B cell (primary cell): ENCODE measurements at regions not wholly inside any gene's neighbourhood (a gene's known extent, or its start where the extent isn't known, plus 50 kb on each side); places are given as distances from the start of the nearest gene placed in this dataset.

Source experiments
- ATAC-seq: fragments of 200-7000 bp; cut with Tn5 transposase; one replicate; pipeline ENCODE4 v1.10.0; 2021; ENCODE audit warnings: low read depth, mild to moderate bottlenecking, moderate number of reproducible peaks, moderate library complexity
- CTCF ChIA-PET: fragments of 350-600 bp; sonication (Branson Sonifier 250); formaldehyde crosslinking; loops from one replicate; lab custom pipeline; 2021; ENCODE audit warnings: antibody characterized with exemption, inconsistent platforms; lab: Charles Lee
- POLR2A ChIA-PET: fragments of 350-600 bp; sonication (Branson Sonifier 250); formaldehyde crosslinking; loops from one replicate; lab custom pipeline; 2021; ENCODE audit warnings: antibody characterized with exemption; lab: Charles Lee
- DNase-seq: peaks from one replicate; pipeline ENCODE4 v3.0.0; 2013
- H2AFZ ChIP-seq: 2 replicates; pipeline ENCODE4 v1.6.1; 2012; ENCODE audit warnings: mild to moderate bottlenecking, low read depth, low read length; ENCODE audit not compliant: insufficient read depth, poor library complexity, severe bottlenecking
- H3K27ac ChIP-seq, 2 donors: 1 replicate in 1 of 2; 2 replicates in 1 of 2; pipeline ENCODE4 v1.5.1; 2012 to 2013; ENCODE audit warnings: low read length in 2 of 2, mild to moderate bottlenecking in 2 of 2, moderate library complexity in 1 of 2
- H3K27me3 ChIP-seq, 4 experiments: fragments of 200-600 bp in 1 of 4; sonication (generic) in 1 of 4; replicated peaks in 1 of 4; 1 replicate in 2 of 4; 2 replicates in 2 of 4; pipeline versions ENCODE4 v1.6.1 to v1.7.0; 2013 to 2016; ENCODE audit warnings: low read length in 3 of 4, mild to moderate bottlenecking in 2 of 4, mixed read lengths in 1 of 4, moderate library complexity in 1 of 4; ENCODE audit not compliant: insufficient read depth in 4 of 4, control insufficient read depth in 3 of 4; ENCODE audit errors: control extremely low read depth in 1 of 4
- H3K36me3 ChIP-seq, 2 experiments: replicated peaks in 1 of 2; 1 replicate in 1 of 2; 2 replicates in 1 of 2; pipeline versions ENCODE4 v1.6.1 to v1.7.1; 2013; ENCODE audit warnings: low read length in 1 of 2; ENCODE audit not compliant: insufficient read depth in 2 of 2, control insufficient read depth in 1 of 2; ENCODE audit errors: control extremely low read depth in 1 of 2, extremely low read depth in 1 of 2
- H3K4me1 ChIP-seq, 2 donors: fragments of 200-600 bp in 1 of 2; sonication (generic) in 1 of 2; 1 replicate in 1 of 2; 2 replicates in 1 of 2; pipeline versions ENCODE4 v1.5.1 to v1.6.1; 2013 to 2017; ENCODE audit warnings: low read length in 2 of 2; ENCODE audit not compliant: control insufficient read depth in 2 of 2, insufficient read depth in 2 of 2
- H3K4me2 ChIP-seq: replicated peaks from 2 replicates; pipeline ENCODE3; 2012; ENCODE audit warnings: mild to moderate bottlenecking, low read depth, low read length; ENCODE audit not compliant: poor library complexity, severe bottlenecking
- H3K4me3 ChIP-seq, 5 experiments: fragments of 200-600 bp in 1 of 5; sonication (generic) in 1 of 5; 1 replicate in 3 of 5; 2 replicates in 2 of 5; pipeline versions ENCODE4 v1.5.1 to v1.7.0; 2011 to 2016; ENCODE audit warnings: low read length in 4 of 5, mild to moderate bottlenecking in 4 of 5, low read depth in 2 of 5, control low read depth in 1 of 5, moderate library complexity in 1 of 5; ENCODE audit not compliant: insufficient read depth in 1 of 5; ENCODE audit errors: control extremely low read depth in 1 of 5, extremely low read depth in 1 of 5
- H3K79me2 ChIP-seq: fragments of 200-600 bp; sonication (generic); one replicate; pipeline ENCODE4 v1.6.0; 2016; ENCODE audit warnings: low read length; ENCODE audit not compliant: control insufficient read depth, insufficient read depth
- H3K9ac ChIP-seq: fragments of 200-600 bp; sonication (generic); 2 replicates; pipeline ENCODE4 v1.6.1; 2017; ENCODE audit warnings: mild to moderate bottlenecking, low read length, moderate library complexity
- H3K9me3 ChIP-seq, 3 donors: one replicate each; pipeline versions ENCODE4 v1.6.1 to v1.7.1; 2013; ENCODE audit warnings: low read length in 2 of 3; ENCODE audit not compliant: control insufficient read depth in 2 of 3, insufficient read depth in 1 of 3; ENCODE audit errors: control extremely low read depth in 1 of 3
- H4K20me1 ChIP-seq: 2 replicates; pipeline ENCODE4 v1.6.0; 2012; ENCODE audit warnings: mild to moderate bottlenecking, low read length; ENCODE audit not compliant: insufficient read depth, control insufficient read depth, poor library complexity, severe bottlenecking
- H3K27ac Mint-ChIP-seq: one replicate; pipeline ENCODE4 v1.8.0; 2021; ENCODE audit warnings: mixed read lengths
- H3K27me3 Mint-ChIP-seq: one replicate; pipeline ENCODE4 v1.8.0; 2021; ENCODE audit warnings: mixed read lengths
- H3K4me1 Mint-ChIP-seq: one replicate; pipeline ENCODE4 v1.8.0; 2021; ENCODE audit warnings: mixed read lengths
- H3K4me3 Mint-ChIP-seq: one replicate; pipeline ENCODE4 v1.8.0; 2021; ENCODE audit warnings: mixed read lengths
- H3K9me3 Mint-ChIP-seq: one replicate; pipeline ENCODE4 v1.8.0; 2022; ENCODE audit warnings: mixed read lengths; ENCODE audit not compliant: insufficient read depth
- EZH2 ChIP-seq: IDR thresholded peaks from 2 replicates; pipeline ENCODE4 v1.6.1; 2012; ENCODE audit warnings: borderline replicate concordance, low read depth, mild to moderate bottlenecking, moderate library complexity, low read length; ENCODE audit not compliant: insufficient read depth, poor library complexity, severe bottlenecking
- WGBS: methylation state at CpG from one replicate; pipeline ENCODE4 v1.1.5; 2013; ENCODE audit warnings: missing lambda C conversion rate; ENCODE audit not compliant: insufficient coverage; 5-methylcytosine and 5-hydroxymethylcytosine counted together
- intact Hi-C: fragments of 100-400 bp; cut with micrococcal nuclease; formaldehyde crosslinking; loops from one replicate; pipeline ENCODE4 v1.10.0; 2022
- TF ChIP-seq, protein P1 (sequence below): fragments of 200-600 bp; IDR thresholded peaks from one replicate; pipeline ENCODE4 v1.8.0; 2022; ENCODE audit warnings: antibody characterized with exemption, mild to moderate bottlenecking

DNA sequence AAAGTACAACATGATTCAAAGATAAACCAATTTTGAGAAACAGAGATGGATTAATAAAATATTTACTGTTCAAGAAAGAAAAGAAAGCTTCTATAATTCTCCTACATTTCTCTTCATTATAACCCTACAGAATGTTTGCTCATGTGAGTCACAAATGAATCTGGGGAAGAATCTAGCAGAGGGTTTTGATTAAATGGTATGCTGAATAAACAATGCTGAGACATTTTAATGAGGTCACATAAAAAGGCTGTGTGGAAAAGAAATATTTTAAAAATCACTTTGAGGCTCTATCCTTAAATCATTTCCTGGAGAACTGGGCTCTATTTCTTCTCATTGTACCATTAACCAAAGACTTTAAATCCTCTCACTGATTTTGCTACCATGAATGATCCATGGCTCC, 727.7 kb downstream of the NTRK3 start:
- H3K4me1 ChIP-seq: no peaks in the 10 kb centered on the region
- H3K4me1 Mint-ChIP-seq: no peaks in the 10 kb centered on the region
- ChIA-PET CTCF (no interaction called here), POLR2A (no interaction called here)
- no peaks in the 10 kb centered on the region for H4K20me1 ChIP-seq
- no peak for DNase-seq
- H3K9ac ChIP-seq: no peak overlapping the region
- no peaks in the 10 kb centered on the region for H3K27me3 ChIP-seq
- H2AFZ ChIP-seq: no peak overlapping the region
- no peaks in the 10 kb centered on the region for H3K27me3 Mint-ChIP-seq
- no peaks in the 10 kb centered on the region for H3K36me3 ChIP-seq
- H3K27ac Mint-ChIP-seq: no peak overlapping the region
- H3K4me2 ChIP-seq: no peak overlapping the region
- H3K27ac ChIP-seq: no peak overlapping the region
- H3K4me3 Mint-ChIP-seq: no peak overlapping the region
- no peak for TF ChIP-seq EZH2
- TF ChIP-seq, protein P1, sequence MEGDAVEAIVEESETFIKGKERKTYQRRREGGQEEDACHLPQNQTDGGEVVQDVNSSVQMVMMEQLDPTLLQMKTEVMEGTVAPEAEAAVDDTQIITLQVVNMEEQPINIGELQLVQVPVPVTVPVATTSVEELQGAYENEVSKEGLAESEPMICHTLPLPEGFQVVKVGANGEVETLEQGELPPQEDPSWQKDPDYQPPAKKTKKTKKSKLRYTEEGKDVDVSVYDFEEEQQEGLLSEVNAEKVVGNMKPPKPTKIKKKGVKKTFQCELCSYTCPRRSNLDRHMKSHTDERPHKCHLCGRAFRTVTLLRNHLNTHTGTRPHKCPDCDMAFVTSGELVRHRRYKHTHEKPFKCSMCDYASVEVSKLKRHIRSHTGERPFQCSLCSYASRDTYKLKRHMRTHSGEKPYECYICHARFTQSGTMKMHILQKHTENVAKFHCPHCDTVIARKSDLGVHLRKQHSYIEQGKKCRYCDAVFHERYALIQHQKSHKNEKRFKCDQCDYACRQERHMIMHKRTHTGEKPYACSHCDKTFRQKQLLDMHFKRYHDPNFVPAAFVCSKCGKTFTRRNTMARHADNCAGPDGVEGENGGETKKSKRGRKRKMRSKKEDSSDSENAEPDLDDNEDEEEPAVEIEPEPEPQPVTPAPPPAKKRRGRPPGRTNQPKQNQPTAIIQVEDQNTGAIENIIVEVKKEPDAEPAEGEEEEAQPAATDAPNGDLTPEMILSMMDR: no peak
- ATAC-seq: no peak
- H3K4me3 ChIP-seq: no peak overlapping the region
- H3K9me3 Mint-ChIP-seq: peaks cover 8% of the 10 kb centered on the region
- no peaks in the 10 kb centered on the region for H3K79me2 ChIP-seq
- intact Hi-C loops: no loop called here
- no peaks in the 10 kb centered on the region for H3K9me3 ChIP-seq

DNA sequence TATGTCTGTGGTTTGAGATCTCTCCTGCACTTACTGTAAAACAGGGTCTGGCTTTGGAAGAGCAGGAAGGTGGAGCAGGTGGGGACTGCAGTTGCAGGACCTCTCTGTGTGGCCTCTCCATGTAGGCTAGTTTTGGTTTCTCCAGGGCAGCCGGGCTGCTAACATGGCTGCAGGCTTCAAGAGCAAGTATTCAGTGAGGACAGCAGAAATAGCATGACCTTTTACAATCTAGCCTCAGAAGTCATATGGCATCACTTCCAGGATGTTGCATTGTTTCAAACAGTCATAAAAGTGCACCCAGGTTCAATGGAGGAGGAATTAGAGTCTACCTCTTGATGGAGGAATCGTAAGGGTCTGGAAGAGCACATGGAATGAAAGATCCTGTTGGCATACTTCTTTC, 728.7 kb downstream of the NTRK3 start:
- intact Hi-C loops: no loop called here
- Histone ChIP-seq H4K20me1 (no peaks in the 10 kb centered on the region), H3K4me3 (no peak overlapping the region), H3K4me2 (no peak overlapping the region), H3K27me3 (no peaks in the 10 kb centered on the region), H3K9me3 (no peaks in the 10 kb centered on the region), H3K9ac (no peak overlapping the region), H3K79me2 (no peaks in the 10 kb centered on the region), H2AFZ (no peak overlapping the region), H3K36me3 (no peaks in the 10 kb centered on the region), H3K27ac (no peak overlapping the region), H3K4me1 (no peaks in the 10 kb centered on the region)
- ATAC-seq (no peak), DNase-seq (no peak)
- Mint-ChIP-seq H3K27ac (no peak overlapping the region), H3K4me1 (no peaks in the 10 kb centered on the region), H3K9me3 (peaks cover 10% of the 10 kb centered on the region), H3K4me3 (no peak overlapping the region), H3K27me3 (no peaks in the 10 kb centered on the region)
- ChIA-PET POLR2A (no interaction called here), CTCF (no interaction called here)
- TF ChIP-seq, protein P1: no peak
- TF ChIP-seq EZH2: no peak
- no CpG with 5 or more reads among the region's 2 CpGs for WGBS
